WTC11 (cell line): ENCODE measurements at regions not wholly inside any gene's neighbourhood (a gene's known extent, or its start where the extent isn't known, plus 50 kb on each side); places are given as distances from the start of the nearest gene placed in this dataset.

Experiments used
- ATF1 ChIP-seq: sonication (generic); formaldehyde crosslinking; IDR thresholded peaks from 2 replicates; pipeline ENCODE4 v1.8.1; 2023; ENCODE audit warnings: mild to moderate bottlenecking, moderate library complexity, missing genetic modification reagents
- CREB1 ChIP-seq: sonication (generic); formaldehyde crosslinking; IDR thresholded peaks from 2 replicates; pipeline ENCODE4 v1.8.0; 2023; ENCODE audit warnings: mild to moderate bottlenecking, missing genetic modification reagents
- JUN ChIP-seq: sonication (generic); formaldehyde crosslinking; IDR thresholded peaks from 2 replicates; pipeline ENCODE4 v1.8.0; 2023; ENCODE audit warnings: mild to moderate bottlenecking, missing genetic modification reagents
- STAT6 ChIP-seq: sonication (generic); formaldehyde crosslinking; conservative IDR thresholded peaks from 2 replicates; pipeline ENCODE4 v1.8.1; 2023; ENCODE audit warnings: mild to moderate bottlenecking, low read depth, missing genetic modification reagents, moderate library complexity
- ZNF317 ChIP-seq: sonication (generic); formaldehyde crosslinking; IDR thresholded peaks from 2 replicates; pipeline ENCODE4 v1.8.1; 2023; ENCODE audit warnings: low read depth, mild to moderate bottlenecking, moderate library complexity, missing genetic modification reagents, borderline replicate concordance

- TF ChIP-seq ATF1: no peak
- TF ChIP-seq CREB1: no peak
- no peak for TF ChIP-seq ZNF317 (CRISPR knock-in tag)
- no peak for TF ChIP-seq STAT6 (CRISPR knock-in tag)
- no peak for TF ChIP-seq JUN
Observed at GRCh38 chr1:116458695-116459094, 85.7 kb downstream of the ATP1A1 start.
